HG02610 (cell line): ENCODE measurements at regions not wholly inside any gene's neighbourhood (a gene's known extent, or its start where the extent isn't known, plus 50 kb on each side); places are given as distances from the start of the nearest gene placed in this dataset.

Experiments
- ATAC-seq: cut with Tn5 transposase; IDR thresholded peaks from one replicate; pipeline ENCODE4 v1.9.1; 2021; ENCODE audit warnings: mild to moderate bottlenecking, moderate library complexity; ENCODE audit not compliant: unreplicated experiment

DNA sequence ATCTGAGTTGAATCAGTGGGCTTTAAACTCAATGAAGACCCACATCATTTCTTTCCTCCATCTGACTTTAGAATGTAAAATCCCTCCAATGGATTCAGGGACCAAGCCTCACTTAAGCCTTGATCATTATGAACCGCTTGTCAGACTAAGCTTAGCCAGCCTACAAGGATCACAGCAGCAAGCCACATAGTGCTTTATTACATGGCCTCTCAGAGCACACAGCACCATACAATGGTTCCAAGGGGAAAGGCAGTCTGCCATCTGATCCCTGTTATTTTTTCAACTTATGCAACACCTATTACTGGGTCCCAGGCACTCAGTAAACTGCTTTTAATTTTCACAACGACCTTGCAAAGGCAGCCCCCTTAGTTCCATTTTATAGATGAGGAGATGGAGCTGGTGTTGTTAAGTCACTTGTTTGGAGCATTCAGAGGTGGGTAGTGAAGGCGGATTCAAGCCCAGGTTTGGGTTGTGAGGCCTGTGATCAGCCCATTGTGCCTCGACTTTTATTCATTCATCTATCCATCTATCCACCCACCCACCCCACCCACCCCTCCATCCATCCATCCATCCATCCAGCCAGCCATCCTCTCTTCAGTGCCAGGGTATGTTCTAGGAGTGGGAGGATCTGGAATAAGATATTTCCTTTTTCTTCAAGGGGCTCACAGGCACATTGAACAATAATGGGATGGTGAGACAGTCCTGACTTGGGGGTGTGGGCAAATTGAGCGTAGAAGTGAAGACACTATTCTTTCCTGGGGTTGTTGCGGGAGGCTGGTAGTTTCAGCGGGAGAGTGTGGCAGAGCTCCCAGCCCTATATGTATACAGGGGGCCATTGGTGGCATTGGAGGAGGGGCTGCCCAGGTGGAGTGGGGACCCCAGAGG, 141.2 kb downstream of the MYCN start:
- ATAC-seq: no peak

DNA sequence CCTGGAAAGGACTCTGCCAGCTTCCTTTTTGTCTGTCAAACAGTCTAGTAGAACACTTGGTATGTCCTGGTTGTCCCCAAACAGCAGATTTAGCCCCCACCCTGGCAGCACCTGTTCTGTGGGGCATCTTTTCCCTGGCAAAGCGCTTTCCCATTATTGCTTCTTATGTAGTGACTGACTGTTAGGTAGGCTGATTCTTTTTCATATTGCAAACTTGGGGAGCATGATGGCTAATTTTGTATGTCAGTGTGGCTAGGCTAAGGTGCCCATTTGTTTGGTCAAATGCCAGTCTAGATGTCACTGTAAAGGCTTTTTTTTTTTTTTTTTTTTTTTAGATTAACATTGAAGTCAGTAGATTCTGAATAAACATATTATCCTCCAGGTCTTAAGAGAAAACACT, 140.2 kb downstream of the MYCN start:
- ATAC-seq: no peak

- no peak for ATAC-seq
These were observed 139.7 kb downstream of the MYCN start for GRCh38 chr2:16080071-16080470.

DNA sequence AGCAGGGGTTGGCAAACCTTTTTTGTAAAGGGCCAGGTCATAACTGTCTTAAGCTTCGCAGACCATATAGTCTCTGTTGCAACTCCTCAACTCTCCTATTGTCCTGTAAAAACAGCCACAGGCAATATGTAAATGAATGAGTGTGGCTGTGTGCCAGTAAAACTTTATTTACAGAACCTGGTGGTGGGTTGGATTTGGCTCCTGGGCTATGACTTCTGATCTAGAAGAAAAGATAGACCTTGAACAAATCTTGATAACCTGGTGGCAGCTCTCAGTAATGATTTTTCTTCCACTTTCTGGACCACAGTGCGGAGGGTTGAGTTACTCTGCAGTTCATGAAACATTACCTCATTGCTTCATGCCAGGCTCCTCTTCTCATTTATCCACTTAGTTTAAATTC, 139.3 kb downstream of the MYCN start:
- ATAC-seq: no peak

- no peak for ATAC-seq
These were observed 137.3 kb downstream of the MYCN start for GRCh38 chr2:16077601-16078000.

DNA sequence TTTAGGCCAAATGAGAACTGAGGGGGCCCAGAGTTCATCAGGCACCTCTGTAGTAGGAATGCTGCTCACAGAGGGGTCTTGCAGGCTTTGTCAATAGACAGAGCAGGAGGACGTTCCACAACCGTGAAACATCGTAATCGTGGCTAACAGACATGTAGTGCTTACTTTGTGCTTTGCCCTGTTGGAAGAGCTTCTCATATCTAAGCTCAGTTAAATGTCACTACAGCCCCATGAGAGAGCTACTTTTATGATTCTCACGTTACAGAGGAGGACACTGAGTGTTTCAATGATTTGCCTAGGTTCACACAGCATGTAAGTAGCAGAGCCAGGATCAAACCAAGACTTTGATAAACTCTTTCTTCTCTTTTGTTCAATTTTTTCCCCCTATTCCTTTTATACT, 136.6 kb downstream of the MYCN start:
- no peak for ATAC-seq

DNA sequence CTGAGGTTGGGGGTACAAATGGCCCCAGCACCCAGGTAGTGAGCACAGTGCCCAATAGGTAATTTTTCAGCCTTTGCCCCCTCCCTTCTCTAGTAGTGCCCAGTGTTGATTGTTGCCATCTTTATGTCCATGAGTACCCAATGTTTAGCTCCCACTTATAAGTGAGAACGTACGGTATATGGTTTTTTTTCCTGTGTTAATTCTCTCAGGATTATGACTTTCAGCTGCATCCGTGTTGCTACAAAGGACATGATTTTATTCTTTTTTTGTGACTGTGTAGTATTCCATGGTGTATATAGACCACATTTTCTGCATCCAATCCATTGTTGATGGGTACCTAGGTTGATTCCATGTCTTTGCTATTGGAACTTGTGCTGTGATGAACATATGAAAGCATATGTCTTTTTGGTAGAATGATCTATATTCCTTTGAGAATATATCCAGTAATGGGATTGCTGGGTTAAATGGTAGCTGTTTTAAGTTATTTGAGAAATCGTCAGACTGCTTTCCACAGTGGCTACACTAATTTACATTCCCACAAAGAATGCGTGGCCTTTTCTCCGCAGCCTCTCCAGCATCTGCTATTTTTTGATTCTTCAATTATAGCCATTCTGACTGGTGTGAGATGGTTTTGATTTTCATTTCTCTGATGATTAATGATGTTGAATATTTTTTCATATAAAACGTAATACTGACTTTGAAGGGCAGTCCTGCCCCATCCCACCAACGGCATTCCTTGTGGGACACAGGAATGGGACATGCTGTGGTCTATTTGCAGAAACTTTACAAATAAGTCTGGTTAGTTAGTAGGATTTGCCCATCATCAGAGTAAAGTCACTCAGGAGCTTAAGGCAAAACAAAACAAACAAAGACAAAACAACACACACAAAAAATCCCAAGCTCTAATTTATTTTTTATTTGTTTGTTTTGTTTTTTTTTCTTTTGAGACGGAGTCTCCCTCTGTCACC, 135.0 kb downstream of the MYCN start:
- no peak for ATAC-seq

GRCh38 chr2:16073921-16074425, 133.6 kb downstream of the MYCN start:
- ATAC-seq: no peak

DNA sequence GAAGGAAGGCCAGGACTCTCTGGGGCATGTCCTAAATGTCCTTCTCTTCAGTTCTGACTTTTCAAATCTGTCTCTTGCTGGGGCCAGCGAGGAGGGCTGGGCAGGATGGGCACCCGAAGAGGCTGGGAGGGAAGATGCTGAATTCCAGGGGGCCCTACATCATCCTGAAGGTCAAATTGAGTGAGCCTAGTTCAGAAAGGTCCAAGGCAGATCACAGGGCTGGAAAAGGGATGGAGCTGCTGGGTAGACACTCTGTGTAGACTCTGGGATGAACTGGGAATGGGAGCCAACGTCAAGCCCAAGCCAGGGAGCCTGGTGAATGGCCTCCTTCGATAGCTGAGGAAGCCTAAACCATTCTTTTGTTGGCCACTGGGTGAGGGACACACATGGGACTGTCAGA, 133.1 kb downstream of the MYCN start:
- ATAC-seq: no peak

DNA sequence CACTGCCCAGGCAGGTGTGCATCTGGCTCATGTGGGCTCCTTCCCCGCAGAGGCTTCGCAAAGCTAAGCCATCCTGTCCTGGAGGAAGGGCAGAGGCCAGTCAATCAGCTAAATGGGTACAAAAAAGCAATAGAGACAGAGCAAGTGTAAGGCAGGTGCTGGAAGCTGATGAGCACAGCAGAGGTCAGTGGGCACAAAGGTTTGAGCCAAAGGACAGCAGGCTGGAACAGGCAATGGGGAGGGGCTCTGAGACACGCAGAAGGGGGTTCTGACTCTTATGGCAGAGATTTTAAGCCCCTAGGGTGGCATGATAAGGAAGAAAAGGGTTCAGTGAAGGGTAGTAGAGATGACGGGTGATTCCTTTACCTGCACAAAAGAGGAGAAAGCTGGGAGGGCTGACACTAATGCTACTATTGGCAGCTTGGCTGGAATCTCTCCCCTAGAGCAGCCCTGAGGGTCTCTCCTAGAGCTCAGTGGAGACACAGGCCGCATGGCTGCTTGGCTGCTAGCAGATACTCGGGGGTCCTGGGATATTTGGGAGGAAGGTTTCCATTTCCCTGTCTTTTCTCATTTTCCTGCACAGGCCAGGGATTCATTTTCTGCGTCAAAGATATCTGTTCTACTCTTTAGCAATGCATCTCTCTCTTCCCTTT, 132.4 kb downstream of the MYCN start:
- no peak for ATAC-seq

DNA sequence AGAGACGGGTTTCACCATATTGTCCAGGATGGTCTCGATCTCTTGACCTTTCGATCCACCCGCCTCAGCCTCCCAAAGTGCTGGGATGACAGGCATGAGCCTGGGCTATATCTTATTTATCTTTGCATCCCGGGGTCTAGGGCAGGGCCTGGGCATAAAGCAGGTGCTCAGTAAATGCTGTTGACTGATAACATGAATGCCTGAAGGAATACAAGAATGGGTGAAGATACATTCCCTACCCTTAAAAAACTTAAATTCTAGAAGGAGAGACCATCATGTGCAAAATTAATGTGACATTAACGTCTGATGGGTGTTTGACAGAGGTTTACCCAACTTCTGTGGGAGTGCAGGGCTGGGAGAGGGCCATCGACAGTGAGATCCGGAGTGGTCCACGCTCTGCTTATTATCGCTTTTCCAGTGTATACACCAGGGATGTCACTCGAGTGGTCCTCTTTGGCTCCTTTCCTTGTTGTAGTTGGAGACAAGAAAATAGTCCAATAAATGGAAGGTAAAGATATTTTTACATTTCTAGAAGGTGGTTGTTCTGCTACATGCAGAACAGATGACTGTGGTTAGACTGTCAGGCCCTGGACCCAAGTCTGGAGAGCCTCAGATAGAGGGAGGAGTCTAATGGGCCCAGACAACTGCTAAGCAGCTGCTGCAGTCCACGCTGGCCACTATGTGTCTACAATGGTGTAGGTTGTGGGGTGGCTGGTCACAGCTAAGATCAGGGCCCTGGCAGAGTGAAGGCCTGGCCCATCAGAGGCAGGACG, 131.7 kb downstream of the MYCN start:
- no peak for ATAC-seq

GRCh38 chr2:16071039-16071864, 130.9 kb downstream of the MYCN start:
- ATAC-seq: no peak

DNA sequence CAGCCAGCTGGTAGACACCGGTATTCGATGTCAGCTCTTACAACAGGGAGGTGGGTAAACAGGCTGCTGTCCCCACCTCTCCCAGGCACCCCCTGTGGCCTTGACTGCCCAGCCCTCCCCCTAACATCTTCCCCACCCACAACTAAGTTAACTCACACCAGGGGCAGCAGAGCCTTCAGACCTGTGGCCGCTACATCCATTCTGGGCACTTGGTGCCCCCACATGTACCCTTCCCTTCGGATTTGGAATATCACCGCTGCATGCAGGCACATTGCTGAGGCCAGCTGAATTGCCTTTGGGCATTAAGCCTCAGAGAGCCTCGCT, 130.3 kb downstream of the MYCN start:
- ATAC-seq: no peak

DNA sequence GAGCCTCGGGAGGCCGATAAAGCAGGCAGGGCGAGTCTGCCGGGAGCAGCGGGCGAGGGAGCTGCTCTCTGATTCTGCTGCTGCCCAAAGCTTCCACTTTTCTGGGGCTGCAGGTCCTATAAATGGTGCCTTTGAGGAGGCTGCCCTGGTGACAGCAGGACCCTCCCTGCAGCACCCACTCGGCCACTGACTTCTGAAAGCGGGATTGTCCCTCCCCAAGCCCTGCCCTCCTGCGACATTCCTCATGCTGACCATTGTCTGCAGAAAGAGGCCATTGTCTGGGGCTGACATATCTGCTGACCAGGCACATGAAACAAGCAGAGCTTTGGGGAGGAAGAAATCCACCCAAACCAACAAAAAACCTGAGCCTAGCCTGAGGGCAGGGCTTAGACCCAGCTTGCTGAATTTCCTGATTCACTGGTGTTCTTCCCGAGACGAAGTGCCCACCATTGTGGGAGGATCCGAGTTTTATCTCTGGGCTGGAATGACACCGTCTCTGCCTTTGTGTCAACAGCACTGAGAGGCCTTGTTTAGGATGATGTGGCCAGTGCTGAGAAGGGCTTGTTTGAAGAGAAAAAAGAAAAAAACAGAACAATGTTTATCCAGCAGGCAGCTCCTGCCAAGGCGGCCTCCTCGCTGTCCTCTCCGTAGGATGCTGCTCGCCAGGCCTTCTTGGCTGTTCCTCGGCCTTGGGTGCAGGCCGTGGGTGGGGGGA, 129.7 kb downstream of the MYCN start:
- no peak for ATAC-seq

DNA sequence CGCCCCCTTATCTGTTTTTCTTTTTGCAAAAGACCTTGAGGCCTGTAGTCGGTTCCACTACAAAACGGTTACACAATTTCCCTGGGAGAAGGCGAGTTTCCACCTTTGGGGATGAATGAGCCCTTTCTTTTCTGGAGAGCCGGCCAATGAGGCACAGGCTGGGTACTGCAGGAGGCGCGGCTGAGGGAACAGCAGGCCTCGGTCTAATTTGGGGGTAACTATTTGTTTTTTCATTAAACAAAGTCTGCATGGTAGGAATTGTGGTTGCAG, 129.2 kb downstream of the MYCN start:
- no peak for ATAC-seq

DNA sequence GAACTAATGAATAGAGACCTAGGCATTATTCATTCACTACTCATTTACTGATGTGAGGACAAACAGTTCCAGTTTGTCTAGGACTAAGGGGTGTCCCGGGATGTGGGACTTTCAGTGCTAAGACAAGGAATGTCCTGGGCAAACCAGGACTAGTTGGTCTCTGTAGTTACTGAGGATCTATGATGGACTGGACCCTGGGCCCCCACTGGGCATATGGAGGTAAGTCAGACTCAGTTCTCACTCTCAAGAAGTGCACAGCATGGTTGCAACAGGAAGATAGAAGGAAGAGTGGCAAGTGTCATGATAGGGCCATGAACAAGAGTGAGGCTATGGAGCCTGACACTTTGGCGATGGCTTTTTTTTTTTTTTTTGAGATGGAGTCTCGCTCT, 128.2 kb downstream of the MYCN start:
- ATAC-seq: no peak

DNA sequence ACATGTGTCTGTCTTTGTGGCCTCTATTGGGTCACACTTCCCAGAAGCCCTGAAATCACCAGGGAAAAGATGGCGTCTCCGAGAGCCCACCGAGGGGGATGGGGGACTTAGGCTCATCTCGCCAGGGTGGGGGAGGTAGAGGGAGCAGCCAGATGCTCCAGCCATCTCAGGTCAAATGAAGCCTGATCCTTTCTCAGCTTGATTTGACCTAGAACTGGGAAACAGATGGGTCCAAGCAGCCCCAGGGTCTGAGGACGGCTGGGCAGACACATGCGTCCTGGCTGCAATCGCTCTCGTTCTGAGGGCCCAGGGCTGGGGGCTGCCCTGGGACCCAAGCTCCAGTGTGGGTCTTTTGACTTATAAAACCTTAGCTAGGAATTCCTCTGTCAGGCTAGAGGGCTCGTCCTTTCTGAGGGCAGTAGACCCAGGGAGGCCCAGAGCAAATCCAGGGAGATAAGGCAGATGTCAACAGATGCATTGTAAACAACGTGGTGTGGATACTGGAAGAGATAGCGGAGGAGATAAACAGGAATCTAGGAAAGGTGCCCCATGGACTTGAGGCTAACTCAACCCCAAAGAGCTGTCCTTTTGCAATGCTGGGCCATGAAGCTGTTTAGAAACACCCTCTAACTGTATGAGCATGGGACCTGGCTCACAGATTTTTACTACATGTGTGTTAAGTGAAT, 127.7 kb downstream of the MYCN start:
- ATAC-seq: no peak

DNA sequence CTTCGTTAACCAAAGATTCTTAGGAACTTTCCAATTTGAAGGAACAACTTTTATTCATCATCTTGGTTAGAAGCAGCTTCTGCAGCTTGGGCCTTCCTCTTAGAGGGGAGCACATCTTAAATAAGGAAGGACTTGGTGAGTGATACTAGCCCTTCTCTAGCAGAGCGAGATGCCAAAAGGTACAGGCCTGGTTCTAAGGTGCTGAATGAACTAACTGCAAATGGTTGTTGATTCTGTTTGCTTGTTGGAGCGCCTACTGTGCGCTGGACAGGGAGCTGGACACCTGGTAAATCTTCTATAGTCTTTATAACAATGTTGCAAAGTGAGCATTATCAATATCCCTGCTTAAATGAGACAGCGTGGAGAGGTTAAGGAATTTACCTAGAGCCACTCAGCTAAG, 127.1 kb downstream of the MYCN start:
- ATAC-seq: no peak

DNA sequence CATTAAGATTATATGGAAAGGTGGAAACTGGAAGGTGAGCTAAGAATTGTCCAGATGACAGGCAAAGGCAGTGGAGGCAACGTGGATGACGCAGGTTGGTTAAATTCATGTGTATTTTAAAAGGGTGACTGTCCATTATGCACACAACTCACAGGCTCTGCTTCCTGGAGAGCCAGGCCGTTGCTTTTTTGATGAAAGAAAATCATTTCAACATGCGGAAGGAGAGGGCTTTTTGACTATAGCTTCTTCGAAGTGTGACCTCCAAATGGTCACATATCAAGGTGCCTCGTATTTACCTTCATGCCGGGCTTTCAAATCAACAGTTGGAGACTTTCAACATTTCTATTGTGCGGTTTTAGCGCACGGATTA, 126.7 kb downstream of the MYCN start:
- no peak for ATAC-seq
